Hematopoietic multipotent progenitor cell (in vitro differentiated cells): ENCODE measurements at regions not wholly inside any gene's neighbourhood (a gene's known extent, or its start where the extent isn't known, plus 50 kb on each side); places are given as distances from the start of the nearest gene placed in this dataset.
"Not testable (repeated sequence)": the region's sequence is repeated elsewhere in the genome, so short reads cannot be mapped to it uniquely, and the experiment has no call there.

Experiments used
- DNase-seq, 3 donors: peaks; one replicate each; pipeline ENCODE4 v3.0.0-alpha.2; 2011 to 2015; ENCODE audit warnings: low read depth in 2 of 3, low spot score in 2 of 3

DNA sequence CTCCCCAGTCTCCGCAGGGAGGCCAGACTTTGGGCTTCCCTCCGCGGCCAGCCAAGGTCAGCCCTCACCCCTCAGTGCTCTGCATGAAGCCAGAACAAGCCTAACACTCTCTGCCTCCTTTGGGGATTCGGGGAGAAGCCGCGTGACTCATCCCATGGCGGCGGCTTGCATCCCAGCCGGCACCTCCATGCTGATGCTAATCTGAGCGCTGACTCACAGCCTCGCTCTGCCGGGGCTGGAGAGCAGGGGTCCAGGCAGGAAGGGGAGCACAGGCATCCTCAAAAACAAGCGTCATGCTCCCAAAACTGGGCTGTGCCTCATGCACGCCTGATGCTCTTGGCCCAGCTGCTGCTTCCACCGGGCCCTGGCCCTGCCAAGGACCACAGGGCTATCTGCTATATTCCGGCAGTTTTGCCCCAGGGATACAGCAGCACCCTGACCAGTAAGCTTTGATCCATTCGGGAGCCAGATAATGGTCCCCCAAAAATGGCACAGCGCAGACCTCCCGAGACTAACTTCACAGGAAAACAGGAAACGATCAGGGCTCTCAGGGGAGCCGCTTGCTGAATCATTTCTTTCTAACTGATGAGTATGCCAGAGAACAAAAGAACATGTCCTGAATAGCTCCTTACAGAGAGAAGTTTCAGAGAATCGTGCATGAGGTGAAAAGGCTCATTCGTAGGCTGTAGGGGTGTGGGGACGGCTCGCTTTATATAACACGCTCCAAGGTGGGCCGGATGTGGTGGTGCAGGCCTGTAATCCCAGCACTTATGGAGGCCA is 254.4 kb upstream of the USP9Y start:
- DNase-seq: not testable (repeated sequence)

- DNase-seq: not testable (repeated sequence)
These were observed 252.5 kb upstream of the USP9Y start for GRCh38 chrY:12448561-12448960.

DNA sequence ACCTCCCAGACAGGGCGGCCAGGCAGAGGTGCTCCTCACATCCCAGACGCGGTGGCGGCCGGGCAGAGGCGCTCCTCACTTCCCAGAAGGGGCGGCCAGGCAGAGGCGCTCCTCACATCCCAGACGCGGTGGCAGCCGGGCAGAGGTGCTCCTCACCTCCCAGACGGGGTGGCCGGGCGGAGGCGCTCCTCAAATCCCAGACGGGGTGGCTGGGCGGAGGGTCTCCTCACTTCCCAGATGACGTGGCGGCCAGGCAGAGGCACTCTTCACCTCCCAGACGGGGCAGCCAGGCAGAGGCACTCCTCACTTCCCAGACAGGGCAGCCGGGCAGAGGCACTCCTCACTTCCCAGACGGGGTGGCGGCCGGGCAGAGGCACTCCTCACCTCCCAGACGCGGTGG is 247.7 kb upstream of the USP9Y start:
- DNase-seq: not testable (repeated sequence)

DNA sequence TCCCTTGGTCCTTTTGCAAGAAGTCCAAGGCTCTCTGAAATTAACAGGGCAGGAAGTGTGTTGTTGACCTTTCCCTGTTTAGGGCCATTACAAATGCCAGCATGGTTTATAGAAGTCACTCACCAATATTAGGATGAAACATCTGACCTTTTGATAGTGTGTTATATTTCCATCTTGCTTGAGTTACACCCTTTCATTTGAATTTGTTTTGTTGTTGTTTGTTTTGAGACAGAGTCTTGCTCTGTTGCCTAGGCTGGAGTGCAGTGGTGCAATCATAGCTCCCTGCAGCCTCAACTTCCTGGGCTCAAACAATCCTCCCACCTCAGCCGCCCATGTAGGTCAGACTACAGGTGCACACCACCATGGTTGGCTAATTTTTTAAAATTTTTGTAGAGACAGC is 241.1 kb upstream of the USP9Y start:
- DNase-seq: no peak

GRCh38 chrY:12464155-12464554 is 236.9 kb upstream of the USP9Y start:
- no peak for DNase-seq

- no peak for DNase-seq
These were observed 235.3 kb upstream of the USP9Y start for GRCh38 chrY:12465706-12466105.

DNA sequence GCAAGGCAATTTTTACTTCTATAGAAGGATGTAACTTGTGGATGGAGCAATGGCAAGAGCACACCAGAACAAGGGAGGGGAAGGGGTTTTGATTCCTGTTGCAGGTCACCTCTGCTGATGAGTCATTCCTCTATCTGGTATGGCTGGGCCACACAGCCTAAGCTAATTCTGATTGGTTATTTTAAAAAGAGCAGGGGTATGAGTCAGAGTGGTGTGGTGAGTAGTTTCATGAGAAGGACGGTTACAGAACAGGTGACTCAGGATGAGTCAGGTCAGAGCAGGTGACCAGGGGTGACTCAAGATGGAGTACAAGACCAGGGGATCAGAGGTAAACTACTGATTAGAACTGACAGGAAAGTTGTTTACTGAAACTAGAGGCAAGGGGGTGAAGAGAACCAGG is 231.9 kb upstream of the USP9Y start:
- no peak for DNase-seq

DNA sequence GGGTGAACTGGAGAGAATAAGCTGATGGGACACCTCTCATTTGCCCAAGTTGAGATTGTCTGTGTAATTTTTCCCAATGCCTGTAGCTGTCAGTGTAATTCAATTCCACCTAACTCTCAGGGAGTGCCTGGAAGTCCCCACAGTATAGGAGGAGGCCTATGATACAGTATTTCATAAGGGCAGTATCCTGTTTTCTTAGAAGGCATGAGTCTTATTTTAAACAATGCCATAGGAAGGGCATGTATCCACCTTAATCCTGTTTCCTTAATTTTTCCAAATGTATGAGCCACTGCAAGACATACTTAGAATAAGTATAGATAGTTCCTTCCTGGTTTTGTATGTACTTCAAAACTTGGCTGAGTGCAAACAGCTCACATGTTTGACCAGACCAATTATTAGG is 226.6 kb upstream of the USP9Y start:
- DNase-seq: no peak

DNA sequence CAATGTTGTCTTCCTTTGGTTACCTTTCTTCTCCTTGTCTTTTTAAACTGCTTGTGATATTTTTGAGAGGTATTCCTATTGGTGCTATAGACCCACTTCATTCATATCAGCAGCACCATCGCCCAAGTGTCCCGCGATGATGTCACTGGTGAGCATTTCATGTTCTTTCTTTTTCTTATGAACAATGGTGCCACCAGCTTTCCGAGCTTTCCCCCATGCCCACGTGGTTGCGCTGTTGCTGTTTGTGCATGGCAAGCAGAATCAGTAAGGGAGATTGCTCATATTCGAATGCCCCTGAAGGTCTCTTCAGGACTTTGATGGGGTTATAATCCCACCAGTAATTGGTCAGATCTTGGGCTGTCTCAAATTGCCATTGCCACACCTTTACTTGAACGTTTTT is 221.6 kb upstream of the USP9Y start:
- peak in 2 of 3 donors; percentile 31 to 55 for DNase-seq

GRCh38 chrY:12483394-12483793 is 217.6 kb upstream of the USP9Y start:
- DNase-seq: no peak

DNA sequence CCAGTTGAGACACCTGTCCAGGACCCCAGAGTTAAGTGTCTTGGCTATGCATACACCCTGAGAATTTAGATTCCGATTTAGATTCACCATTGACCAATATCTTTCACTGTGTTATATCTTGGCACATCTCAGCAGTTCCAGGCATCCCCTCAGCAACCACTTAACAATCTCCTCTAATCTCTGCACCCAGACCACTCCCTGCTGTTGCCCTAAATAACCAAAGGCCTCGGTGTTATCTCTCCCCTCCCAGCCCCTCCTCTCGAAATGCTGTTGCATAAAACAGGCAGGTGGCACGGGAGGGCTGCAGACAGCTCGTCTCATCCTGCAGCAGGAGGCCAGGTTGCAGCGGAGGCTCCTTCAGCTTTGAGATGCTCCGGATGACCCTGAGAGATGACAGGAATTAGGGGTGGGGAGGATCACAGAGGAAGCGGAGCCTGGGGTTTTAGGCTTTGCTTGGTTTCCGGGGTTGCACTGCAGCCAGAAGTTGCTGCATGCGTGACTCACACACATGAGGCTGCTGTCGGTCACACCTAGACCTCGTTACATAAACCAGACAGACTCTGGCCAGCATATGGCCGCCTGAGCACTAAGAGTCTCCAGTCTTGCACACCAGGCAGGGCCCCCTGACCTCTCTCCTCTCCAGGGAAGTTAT is 210.3 kb upstream of the USP9Y start:
- DNase-seq: no peak

- DNase-seq: no peak
These were observed 208.8 kb upstream of the USP9Y start for GRCh38 chrY:12492218-12492617.

- no peak for DNase-seq
These were observed 205.0 kb upstream of the USP9Y start for GRCh38 chrY:12496007-12496406.

DNA sequence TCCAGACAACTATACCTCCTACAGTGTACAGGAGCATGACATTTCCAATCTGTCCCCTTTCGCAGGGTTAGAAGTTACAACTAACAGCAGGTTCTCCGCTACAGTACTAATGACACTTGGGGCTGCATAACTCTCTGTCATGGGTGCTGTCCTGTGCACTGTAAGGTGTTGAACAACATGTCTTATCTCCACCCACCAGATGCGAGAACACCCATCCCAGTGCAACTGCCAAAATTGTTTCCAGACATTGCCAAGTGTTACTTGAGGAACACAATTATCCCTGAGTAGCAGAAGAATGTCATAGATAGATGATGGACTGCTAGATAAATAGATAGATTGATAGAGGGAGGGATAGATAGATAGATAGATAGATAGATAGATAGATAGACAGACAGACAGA is 200.9 kb upstream of the USP9Y start:
- DNase-seq: peak in 1 of 3 donors; percentile 0

DNA sequence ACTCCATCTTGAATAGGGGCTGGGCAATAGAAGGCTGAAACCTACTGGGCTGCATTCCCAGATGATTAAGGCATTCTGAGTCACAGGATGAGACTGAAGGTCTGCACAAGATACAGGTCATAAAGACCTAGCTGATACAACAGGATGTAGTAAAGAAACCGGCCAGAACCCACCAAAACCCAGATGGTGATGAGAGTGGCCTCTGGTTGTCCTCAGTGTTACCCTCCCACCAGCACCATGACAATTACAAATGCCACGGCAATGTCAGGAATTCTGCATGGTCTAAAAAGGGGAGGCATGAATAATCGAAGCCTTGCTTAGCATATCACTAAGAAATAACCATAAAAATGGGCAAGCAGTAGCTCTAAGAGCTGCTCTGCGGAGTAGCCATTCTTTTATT is 197.0 kb upstream of the USP9Y start:
- not testable (repeated sequence) for DNase-seq

DNA sequence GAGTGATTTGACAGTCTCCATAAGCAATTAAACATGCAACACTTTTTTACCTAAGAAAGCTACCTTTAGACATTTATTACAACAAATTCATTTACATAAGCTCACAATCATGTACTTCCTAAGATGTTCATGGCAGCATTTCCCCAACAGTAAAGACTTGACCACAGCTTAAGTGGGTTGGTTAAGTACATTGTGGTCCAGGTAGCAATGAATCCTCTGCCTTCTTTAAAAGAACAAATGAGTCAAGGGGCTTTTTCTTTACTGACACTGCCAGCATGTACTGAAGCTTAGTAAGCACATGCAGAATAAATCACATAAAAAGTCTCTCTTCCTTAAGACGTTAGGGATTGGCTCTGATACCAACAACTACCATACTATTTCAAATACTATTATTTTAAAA is 183.7 kb upstream of the USP9Y start:
- DNase-seq: no peak

- no peak for DNase-seq
These were observed 175.8 kb upstream of the USP9Y start for GRCh38 chrY:12525206-12525605.

DNA sequence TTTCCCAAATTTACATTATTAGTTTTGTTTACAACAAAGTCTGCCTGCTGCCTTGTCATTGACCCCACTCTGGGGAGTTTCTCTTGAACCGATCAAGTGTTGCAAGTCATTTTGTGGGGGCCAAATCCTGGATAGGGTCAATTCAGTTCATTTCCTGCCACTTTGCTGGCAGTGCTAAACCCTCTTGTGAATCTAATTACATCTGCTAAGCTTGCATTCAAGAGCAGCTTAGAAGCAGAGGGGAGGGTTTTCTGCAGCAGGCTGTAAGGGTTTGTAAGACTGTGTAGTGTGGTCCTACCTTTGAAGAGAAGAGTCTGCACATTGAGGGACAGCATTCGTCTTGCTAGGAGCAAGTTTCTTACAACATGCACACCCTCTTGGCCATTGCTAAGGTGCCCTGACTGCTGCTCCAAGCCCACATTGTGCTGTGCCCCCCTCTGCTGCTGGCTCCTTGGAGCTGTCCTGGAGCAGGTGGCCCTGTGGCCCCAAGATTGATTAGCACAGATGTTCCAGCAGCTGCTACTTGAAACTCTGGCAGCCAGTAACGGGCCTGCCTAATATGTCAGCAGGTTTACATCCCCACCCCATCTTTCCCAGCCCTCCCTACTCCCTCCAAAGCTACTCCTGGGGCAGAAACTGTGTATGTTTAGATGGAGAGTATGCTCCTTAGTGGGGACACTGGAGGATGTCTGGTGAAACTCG is 174.5 kb upstream of the USP9Y start:
- no peak for DNase-seq

GRCh38 chrY:12537226-12537854 is 163.7 kb upstream of the USP9Y start:
- DNase-seq: peak in 2 of 3 donors; percentile 1 to 5

DNA sequence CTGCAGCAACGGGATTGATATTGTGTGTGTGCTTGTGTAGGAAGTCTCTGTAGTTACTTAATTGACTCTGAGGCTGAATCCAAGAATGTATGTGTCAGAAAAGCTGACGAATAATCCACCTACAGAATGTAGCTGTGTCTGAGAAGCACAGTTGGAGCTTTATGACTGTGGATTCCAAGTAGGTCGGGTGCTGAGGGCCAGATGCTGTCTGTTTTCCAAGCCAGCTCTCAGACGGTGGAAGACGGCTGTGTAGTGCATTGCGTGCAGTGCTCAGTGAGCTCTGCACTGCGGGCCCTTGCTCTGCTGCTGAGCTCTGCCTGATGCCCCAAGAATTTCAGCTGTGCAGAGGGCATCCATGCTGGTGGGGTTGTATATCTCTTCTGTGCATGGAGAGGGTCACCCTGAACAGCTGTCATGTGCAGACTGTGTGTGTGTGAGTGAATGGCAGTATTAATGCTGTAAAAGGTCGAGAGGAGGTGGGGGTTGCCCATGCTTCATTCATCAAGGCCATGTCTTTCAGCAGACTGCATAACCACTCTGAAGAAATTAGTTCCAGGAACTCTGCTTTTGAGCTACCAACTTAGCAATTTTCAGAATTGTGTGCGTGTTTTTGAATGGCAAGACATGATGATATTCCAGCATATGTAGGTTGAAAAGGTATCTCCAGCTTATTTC is 154.1 kb upstream of the USP9Y start:
- no peak for DNase-seq
